Mesendoderm (in vitro differentiated cells): ENCODE measurements at regions not wholly inside any gene's neighbourhood (a gene's known extent, or its start where the extent isn't known, plus 50 kb on each side); places are given as distances from the start of the nearest gene placed in this dataset.

Source experiments
- DNase-seq: peaks from one replicate; pipeline ENCODE4 v3.0.0; 2013
- H2AK5ac ChIP-seq: 2 replicates; pipeline ENCODE4 v1.6.1; 2013; ENCODE audit warnings: low read length, inconsistent platforms
- H2BK120ac ChIP-seq: 2 replicates; pipeline ENCODE4 v1.6.1; 2013; ENCODE audit warnings: low read depth, mild to moderate bottlenecking, low read length, moderate library complexity, mixed read lengths
- H2BK15ac ChIP-seq: replicated peaks from 2 replicates; pipeline ENCODE4 v1.6.1; 2013; ENCODE audit warnings: low read depth, mild to moderate bottlenecking, moderate library complexity
- H2BK5ac ChIP-seq: 2 replicates; pipeline ENCODE4 v1.6.1; 2013; ENCODE audit warnings: low read length, inconsistent platforms
- H3K18ac ChIP-seq: 2 replicates; pipeline ENCODE4 v1.6.1; 2013; ENCODE audit warnings: mild to moderate bottlenecking, low read length, mixed read lengths
- H3K23ac ChIP-seq: one replicate; pipeline ENCODE4 v1.6.1; 2013; ENCODE audit warnings: low read length
- H3K27ac ChIP-seq: 2 replicates; pipeline ENCODE4 v1.5.1; 2013; ENCODE audit warnings: low read depth, mild to moderate bottlenecking, inconsistent platforms, low read length, moderate library complexity
- H3K27me3 ChIP-seq: 2 replicates; pipeline ENCODE4 v1.6.1; 2013; ENCODE audit warnings: low read length, control low read depth, mild to moderate bottlenecking, inconsistent platforms; ENCODE audit not compliant: insufficient read depth, poor library complexity
- H3K36me3 ChIP-seq: 2 replicates; pipeline ENCODE4 v1.6.1; 2013; ENCODE audit warnings: low read length, inconsistent platforms; ENCODE audit not compliant: control insufficient read depth, insufficient read depth
- H3K4ac ChIP-seq: one replicate; pipeline ENCODE4 v1.6.1; 2013; ENCODE audit warnings: low read depth, mild to moderate bottlenecking, low read length, moderate library complexity
- H3K4me1 ChIP-seq: 2 replicates; pipeline ENCODE4 v1.6.1; 2013; ENCODE audit warnings: low read depth, low read length, inconsistent platforms; ENCODE audit not compliant: control insufficient read depth
- H3K4me2 ChIP-seq: 2 replicates; pipeline ENCODE4 v1.6.1; 2013; ENCODE audit warnings: low read length
- H3K4me3 ChIP-seq: 2 replicates; pipeline ENCODE4 v1.5.1; 2013; ENCODE audit warnings: mild to moderate bottlenecking, low read length
- H3K56ac ChIP-seq: one replicate; pipeline ENCODE4 v1.6.1; 2013; ENCODE audit warnings: low read length
- H3K79me1 ChIP-seq: 2 replicates; pipeline ENCODE4 v1.6.1; 2013; ENCODE audit warnings: low read length, inconsistent platforms
- H3K79me2 ChIP-seq: 2 replicates; pipeline ENCODE4 v1.6.1; 2013; ENCODE audit warnings: mild to moderate bottlenecking, low read length; ENCODE audit not compliant: control insufficient read depth, insufficient read depth
- H3K9ac ChIP-seq: 2 replicates; pipeline ENCODE4 v1.6.1; 2013; ENCODE audit warnings: low read length, inconsistent platforms
- H4K5ac ChIP-seq: one replicate; pipeline ENCODE4 v1.6.1; 2013; ENCODE audit warnings: low read length
- H4K8ac ChIP-seq: one replicate; pipeline ENCODE4 v1.6.1; 2013; ENCODE audit warnings: low read depth, mild to moderate bottlenecking, control low read depth, low read length, moderate library complexity
- WGBS: extraction: QIAGEN DNeasy Blood & Tissue Kit; methylation state at CpG from one replicate; pipeline ENCODE4 v1.1.7; 2013; ENCODE audit warnings: low lambda C conversion rate, missing lambda C conversion rate; ENCODE audit not compliant: insufficient coverage; ENCODE audit errors: extremely low coverage; 5-methylcytosine and 5-hydroxymethylcytosine counted together

GRCh38 chr2:128538396-128538795, 219.7 kb upstream of the HS6ST1 start:
- no peak overlapping the region for H2BK5ac ChIP-seq
- H3K4me1 ChIP-seq = peaks cover 9% of the 10 kb centered on the region
- H3K27ac ChIP-seq = no peak overlapping the region
- H3K23ac ChIP-seq = no peak overlapping the region
- no peak overlapping the region for H3K18ac ChIP-seq
- no CpG with 5 or more reads among the region's 2 CpGs for WGBS
- H3K56ac ChIP-seq = no peak overlapping the region
- DNase-seq = no peak
- no peak overlapping the region for H2BK120ac ChIP-seq
- no peak overlapping the region for H3K4me2 ChIP-seq
- H3K4ac ChIP-seq = no peak overlapping the region
- H3K36me3 ChIP-seq = no peaks in the 10 kb centered on the region
- H3K27me3 ChIP-seq = no peaks in the 10 kb centered on the region
- H4K8ac ChIP-seq = no peak overlapping the region
- H2BK15ac ChIP-seq = no peak overlapping the region
- no peak overlapping the region for H3K4me3 ChIP-seq
- H3K79me2 ChIP-seq = no peaks in the 10 kb centered on the region
- no peak overlapping the region for H4K5ac ChIP-seq
- H3K79me1 ChIP-seq = no peaks in the 10 kb centered on the region
- peak overlapping the region; percentile 90 for H2AK5ac ChIP-seq
- H3K9ac ChIP-seq = no peak overlapping the region

- H3K4me3 ChIP-seq = no peak overlapping the region
- no peak overlapping the region for H4K8ac ChIP-seq
- WGBS = no CpG with 5 or more reads among the region's 3 CpGs
- H2BK5ac ChIP-seq = no peak overlapping the region
- H3K4me2 ChIP-seq = no peak overlapping the region
- H3K27ac ChIP-seq = no peak overlapping the region
- H3K23ac ChIP-seq = no peak overlapping the region
- H3K56ac ChIP-seq = no peak overlapping the region
- peaks cover 10% of the 10 kb centered on the region for H3K4me1 ChIP-seq
- H2BK15ac ChIP-seq = no peak overlapping the region
- no peak overlapping the region for H3K4ac ChIP-seq
- H2AK5ac ChIP-seq = no peak overlapping the region
- H3K27me3 ChIP-seq = no peaks in the 10 kb centered on the region
- H4K5ac ChIP-seq = no peak overlapping the region
- no peak overlapping the region for H3K9ac ChIP-seq
- no peak overlapping the region for H2BK120ac ChIP-seq
- H3K79me2 ChIP-seq = no peaks in the 10 kb centered on the region
- H3K36me3 ChIP-seq = no peaks in the 10 kb centered on the region
- no peak overlapping the region for H3K18ac ChIP-seq
- H3K79me1 ChIP-seq = no peaks in the 10 kb centered on the region
- no peak for DNase-seq
These were observed 222.0 kb upstream of the HS6ST1 start for GRCh38 chr2:128540670-128541069.

GRCh38 chr2:128541448-128541847, 222.8 kb upstream of the HS6ST1 start:
- no CpG with 5 or more reads among the region's 2 CpGs for WGBS
- Histone ChIP-seq H3K56ac (no peak overlapping the region), H2BK15ac (no peak overlapping the region), H3K4me3 (no peak overlapping the region), H3K27me3 (no peaks in the 10 kb centered on the region), H3K36me3 (no peaks in the 10 kb centered on the region), H3K4me1 (peaks cover 10% of the 10 kb centered on the region), H3K4me2 (no peak overlapping the region), H3K23ac (no peak overlapping the region), H3K79me2 (no peaks in the 10 kb centered on the region), H3K18ac (no peak overlapping the region), H2BK5ac (no peak overlapping the region), H2AK5ac (no peak overlapping the region), H2BK120ac (no peak overlapping the region), H4K5ac (no peak overlapping the region), H3K4ac (no peak overlapping the region), H3K27ac (no peak overlapping the region), H4K8ac (no peak overlapping the region), H3K9ac (no peak overlapping the region), H3K79me1 (no peaks in the 10 kb centered on the region)
- DNase-seq = no peak

GRCh38 chr2:128543036-128543435, 224.4 kb upstream of the HS6ST1 start:
- Histone ChIP-seq H2AK5ac (no peak overlapping the region), H3K9ac (no peak overlapping the region), H4K5ac (no peak overlapping the region), H2BK5ac (no peak overlapping the region), H2BK120ac (no peak overlapping the region), H3K27me3 (no peaks in the 10 kb centered on the region), H3K18ac (no peak overlapping the region), H3K4me2 (no peak overlapping the region), H3K4me1 (peaks cover 3% of the 10 kb centered on the region), H3K56ac (no peak overlapping the region), H3K79me1 (no peaks in the 10 kb centered on the region), H2BK15ac (no peak overlapping the region), H3K79me2 (no peaks in the 10 kb centered on the region), H3K23ac (no peak overlapping the region), H3K36me3 (no peaks in the 10 kb centered on the region), H4K8ac (no peak overlapping the region), H3K4me3 (no peak overlapping the region), H3K27ac (no peak overlapping the region), H3K4ac (no peak overlapping the region)
- WGBS = no CpG with 5 or more reads among the region's 3 CpGs
- DNase-seq = peak; percentile 33

- no peak overlapping the region for H2BK15ac ChIP-seq
- H3K4me3 ChIP-seq = no peak overlapping the region
- no CpG with 5 or more reads among the region's 10 CpGs for WGBS
- H4K5ac ChIP-seq = no peak overlapping the region
- H2AK5ac ChIP-seq = peak overlapping the region; percentile 67
- no peaks in the 10 kb centered on the region for H3K36me3 ChIP-seq
- no peak overlapping the region for H3K9ac ChIP-seq
- DNase-seq = peak; percentile 94
- no peaks in the 10 kb centered on the region for H3K27me3 ChIP-seq
- peaks cover 3% of the 10 kb centered on the region for H3K4me1 ChIP-seq
- no peak overlapping the region for H2BK120ac ChIP-seq
- no peak overlapping the region for H3K4me2 ChIP-seq
- no peaks in the 10 kb centered on the region for H3K79me2 ChIP-seq
- no peak overlapping the region for H3K23ac ChIP-seq
- no peak overlapping the region for H2BK5ac ChIP-seq
- no peak overlapping the region for H3K18ac ChIP-seq
- H4K8ac ChIP-seq = no peak overlapping the region
- no peak overlapping the region for H3K27ac ChIP-seq
- H3K79me1 ChIP-seq = no peaks in the 10 kb centered on the region
- H3K56ac ChIP-seq = peak overlapping the region; percentile 58
- no peak overlapping the region for H3K4ac ChIP-seq
These were observed 225.0 kb upstream of the HS6ST1 start for GRCh38 chr2:128543646-128544045.

- no peak overlapping the region for H3K18ac ChIP-seq
- H3K9ac ChIP-seq = no peak overlapping the region
- no peak overlapping the region for H3K56ac ChIP-seq
- no peak overlapping the region for H2AK5ac ChIP-seq
- H3K4me3 ChIP-seq = no peak overlapping the region
- H2BK120ac ChIP-seq = no peak overlapping the region
- no peak overlapping the region for H4K5ac ChIP-seq
- H2BK5ac ChIP-seq = no peak overlapping the region
- no peaks in the 10 kb centered on the region for H3K79me2 ChIP-seq
- H3K4me1 ChIP-seq = peaks cover 3% of the 10 kb centered on the region
- H3K4ac ChIP-seq = no peak overlapping the region
- H3K79me1 ChIP-seq = no peaks in the 10 kb centered on the region
- no peaks in the 10 kb centered on the region for H3K36me3 ChIP-seq
- no peak overlapping the region for H4K8ac ChIP-seq
- no peak for DNase-seq
- no peak overlapping the region for H2BK15ac ChIP-seq
- no peak overlapping the region for H3K27ac ChIP-seq
- H3K27me3 ChIP-seq = no peaks in the 10 kb centered on the region
- H3K4me2 ChIP-seq = no peak overlapping the region
- WGBS = no CpG with 5 or more reads among the region's 16 CpGs
- H3K23ac ChIP-seq = no peak overlapping the region
These were observed 225.8 kb upstream of the HS6ST1 start for GRCh38 chr2:128544321-128545037.
